ENCODE measurements at regions not wholly inside any gene's neighbourhood (a gene's known extent, or its start where the extent isn't known, plus 50 kb on each side); places are given as distances from the start of the nearest gene placed in this dataset.

GRCh38 chr10:31152421-31153135, 120.9 kb upstream of the ZNF438 start:
- Histone ChIP-seq H3K4me3 (ENCODE audit: insufficient read depth, low read length) (no peak overlapping the region), H3K79me2 (ENCODE audit: insufficient read depth, low read length) (no peaks in the 10 kb centered on the region), H3K27ac (ENCODE audit: low read depth, low read length) (no peak overlapping the region), H3K27me3 (ENCODE audit: insufficient read depth, low read length) (no peaks in the 10 kb centered on the region), H3K4me1 (ENCODE audit: insufficient read depth, low read length) (peaks cover 11% of the 10 kb centered on the region), H4K20me1 (ENCODE audit: insufficient read depth, low read length) (no peaks in the 10 kb centered on the region), H2AFZ (ENCODE audit: low read length) (no peak overlapping the region), H3K36me3 (ENCODE audit: insufficient read depth, low read length) (no peaks in the 10 kb centered on the region), H3K9me3 (ENCODE audit: low read depth, low read length) (no peaks in the 10 kb centered on the region), H3K4me2 (ENCODE audit: insufficient read depth, low read length) (no peak overlapping the region)
- TF ChIP-seq CTCF (IDR thresholded peaks at IDR 0.05; ENCODE audit: extremely low read depth, low read depth, low read length), result no peak
- DNase-seq (ENCODE audit: insufficient read length, low spot score, missing footprints), result peak; percentile 51

GRCh38 chr10:31153161-31153560, 121.5 kb upstream of the ZNF438 start:
- H2AFZ ChIP-seq (ENCODE audit: low read length), result no peak overlapping the region

GRCh38 chr10:31153692-31154091, 122.0 kb upstream of the ZNF438 start:
- H3K4me3 ChIP-seq (ENCODE audit: insufficient read depth, low read length), result no peak overlapping the region
- H3K79me2 ChIP-seq (ENCODE audit: insufficient read depth, low read length), result no peaks in the 10 kb centered on the region
- TF ChIP-seq CTCF (IDR thresholded peaks at IDR 0.05; ENCODE audit: extremely low read depth, low read depth, low read length), result no peak
- no peak overlapping the region for H2AFZ ChIP-seq (ENCODE audit: low read length)
- no peak overlapping the region for H3K4me2 ChIP-seq (ENCODE audit: insufficient read depth, low read length)
- DNase-seq (ENCODE audit: insufficient read length, low spot score, missing footprints), result peak; percentile 56
- H3K27me3 ChIP-seq (ENCODE audit: insufficient read depth, low read length), result no peaks in the 10 kb centered on the region
- H4K20me1 ChIP-seq (ENCODE audit: insufficient read depth, low read length), result no peaks in the 10 kb centered on the region
- peaks cover 14% of the 10 kb centered on the region for H3K4me1 ChIP-seq (ENCODE audit: insufficient read depth, low read length)
- H3K36me3 ChIP-seq (ENCODE audit: insufficient read depth, low read length), result no peaks in the 10 kb centered on the region
- H3K27ac ChIP-seq (ENCODE audit: low read depth, low read length), result no peak overlapping the region
- no peaks in the 10 kb centered on the region for H3K9me3 ChIP-seq (ENCODE audit: low read depth, low read length)

More at GRCh38 chr10:31153161-31153560, 121.5 kb upstream of the ZNF438 start:
- TF ChIP-seq CTCF (IDR thresholded peaks at IDR 0.05; ENCODE audit: extremely low read depth, low read depth, low read length), result no peak
- H3K79me2 ChIP-seq (ENCODE audit: insufficient read depth, low read length), result no peaks in the 10 kb centered on the region
- H4K20me1 ChIP-seq (ENCODE audit: insufficient read depth, low read length), result no peaks in the 10 kb centered on the region
- DNase-seq (ENCODE audit: insufficient read length, low spot score, missing footprints), result no peak
- no peak overlapping the region for H3K4me3 ChIP-seq (ENCODE audit: insufficient read depth, low read length)
- no peaks in the 10 kb centered on the region for H3K27me3 ChIP-seq (ENCODE audit: insufficient read depth, low read length)
- no peak overlapping the region for H3K27ac ChIP-seq (ENCODE audit: low read depth, low read length)
- H3K36me3 ChIP-seq (ENCODE audit: insufficient read depth, low read length), result no peaks in the 10 kb centered on the region
- H3K9me3 ChIP-seq (ENCODE audit: low read depth, low read length), result no peaks in the 10 kb centered on the region
- peaks cover 14% of the 10 kb centered on the region for H3K4me1 ChIP-seq (ENCODE audit: insufficient read depth, low read length)
- H3K4me2 ChIP-seq (ENCODE audit: insufficient read depth, low read length), result no peak overlapping the region

GRCh38 chr10:31154996-31155395, 123.3 kb upstream of the ZNF438 start:
- no peak for DNase-seq (ENCODE audit: insufficient read length, low spot score, missing footprints)
- Histone ChIP-seq H3K36me3 (ENCODE audit: insufficient read depth, low read length) (no peaks in the 10 kb centered on the region), H3K4me2 (ENCODE audit: insufficient read depth, low read length) (no peak overlapping the region), H3K27me3 (ENCODE audit: insufficient read depth, low read length) (no peaks in the 10 kb centered on the region), H3K9me3 (ENCODE audit: low read depth, low read length) (no peaks in the 10 kb centered on the region), H3K27ac (ENCODE audit: low read depth, low read length) (no peak overlapping the region), H3K4me1 (ENCODE audit: insufficient read depth, low read length) (peaks cover 14% of the 10 kb centered on the region), H4K20me1 (ENCODE audit: insufficient read depth, low read length) (no peaks in the 10 kb centered on the region), H3K79me2 (ENCODE audit: insufficient read depth, low read length) (no peaks in the 10 kb centered on the region), H2AFZ (ENCODE audit: low read length) (no peak overlapping the region), H3K4me3 (ENCODE audit: insufficient read depth, low read length) (no peak overlapping the region)
- no peak for TF ChIP-seq CTCF (IDR thresholded peaks at IDR 0.05; ENCODE audit: extremely low read depth, low read depth, low read length)
